ENCODE measurements at regions not wholly inside any gene's neighbourhood (a gene's known extent, or its start where the extent isn't known, plus 50 kb on each side); places are given as distances from the start of the nearest gene placed in this dataset.

DNA sequence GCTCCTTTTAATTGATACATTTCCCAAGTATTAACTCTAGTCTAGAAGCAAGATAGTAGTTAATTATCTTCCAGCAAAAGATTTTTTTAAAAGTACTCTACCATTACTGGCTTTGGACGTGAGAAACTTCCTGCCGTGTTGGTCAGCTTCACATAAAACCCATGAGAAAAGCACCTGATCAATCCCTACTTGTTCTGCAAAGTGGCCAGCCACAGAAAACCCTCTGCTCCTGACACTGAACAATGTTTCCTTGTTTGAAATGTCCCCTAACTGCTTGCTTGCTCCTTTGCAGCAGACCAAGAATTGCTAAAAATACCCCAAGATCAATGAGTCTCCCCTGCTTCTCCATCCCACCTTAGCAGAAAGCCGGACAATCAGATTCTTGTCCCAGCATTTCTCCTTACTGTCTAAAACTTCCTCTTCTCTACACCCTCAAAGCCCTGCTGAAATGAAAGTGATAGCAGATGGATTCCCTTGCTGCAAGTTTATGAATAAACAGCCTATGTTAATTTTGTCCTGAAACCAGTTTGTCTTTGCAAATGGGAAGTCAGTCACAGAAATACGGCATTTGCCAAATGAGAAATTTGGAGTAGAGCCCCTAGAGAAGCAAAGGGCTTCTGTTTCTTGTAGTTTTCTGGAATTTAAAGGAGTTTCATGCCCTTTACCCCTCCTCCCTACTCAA lies 207.1 kb upstream of the ARHGAP20 start:
- TF ChIP-seq KLF10 (tag by site-specific recombination; IDR thresholded peaks at IDR 0.05) = no peak
- no peak for TF ChIP-seq SETDB1 (IDR thresholded peaks at IDR 0.05; ENCODE audit: insufficient read length, low read length)
- TF ChIP-seq, protein P1, sequence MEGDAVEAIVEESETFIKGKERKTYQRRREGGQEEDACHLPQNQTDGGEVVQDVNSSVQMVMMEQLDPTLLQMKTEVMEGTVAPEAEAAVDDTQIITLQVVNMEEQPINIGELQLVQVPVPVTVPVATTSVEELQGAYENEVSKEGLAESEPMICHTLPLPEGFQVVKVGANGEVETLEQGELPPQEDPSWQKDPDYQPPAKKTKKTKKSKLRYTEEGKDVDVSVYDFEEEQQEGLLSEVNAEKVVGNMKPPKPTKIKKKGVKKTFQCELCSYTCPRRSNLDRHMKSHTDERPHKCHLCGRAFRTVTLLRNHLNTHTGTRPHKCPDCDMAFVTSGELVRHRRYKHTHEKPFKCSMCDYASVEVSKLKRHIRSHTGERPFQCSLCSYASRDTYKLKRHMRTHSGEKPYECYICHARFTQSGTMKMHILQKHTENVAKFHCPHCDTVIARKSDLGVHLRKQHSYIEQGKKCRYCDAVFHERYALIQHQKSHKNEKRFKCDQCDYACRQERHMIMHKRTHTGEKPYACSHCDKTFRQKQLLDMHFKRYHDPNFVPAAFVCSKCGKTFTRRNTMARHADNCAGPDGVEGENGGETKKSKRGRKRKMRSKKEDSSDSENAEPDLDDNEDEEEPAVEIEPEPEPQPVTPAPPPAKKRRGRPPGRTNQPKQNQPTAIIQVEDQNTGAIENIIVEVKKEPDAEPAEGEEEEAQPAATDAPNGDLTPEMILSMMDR (tag by site-specific recombination; IDR thresholded peaks at IDR 0.05) = no peak
- TF ChIP-seq, protein P2, sequence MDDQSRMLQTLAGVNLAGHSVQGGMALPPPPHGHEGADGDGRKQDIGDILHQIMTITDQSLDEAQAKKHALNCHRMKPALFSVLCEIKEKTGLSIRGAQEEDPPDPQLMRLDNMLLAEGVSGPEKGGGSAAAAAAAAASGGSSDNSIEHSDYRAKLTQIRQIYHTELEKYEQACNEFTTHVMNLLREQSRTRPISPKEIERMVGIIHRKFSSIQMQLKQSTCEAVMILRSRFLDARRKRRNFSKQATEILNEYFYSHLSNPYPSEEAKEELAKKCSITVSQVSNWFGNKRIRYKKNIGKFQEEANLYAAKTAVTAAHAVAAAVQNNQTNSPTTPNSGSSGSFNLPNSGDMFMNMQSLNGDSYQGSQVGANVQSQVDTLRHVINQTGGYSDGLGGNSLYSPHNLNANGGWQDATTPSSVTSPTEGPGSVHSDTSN (CRISPR knock-in tag; IDR thresholded peaks at IDR 0.05) = no peak
- TF ChIP-seq, protein P3, sequence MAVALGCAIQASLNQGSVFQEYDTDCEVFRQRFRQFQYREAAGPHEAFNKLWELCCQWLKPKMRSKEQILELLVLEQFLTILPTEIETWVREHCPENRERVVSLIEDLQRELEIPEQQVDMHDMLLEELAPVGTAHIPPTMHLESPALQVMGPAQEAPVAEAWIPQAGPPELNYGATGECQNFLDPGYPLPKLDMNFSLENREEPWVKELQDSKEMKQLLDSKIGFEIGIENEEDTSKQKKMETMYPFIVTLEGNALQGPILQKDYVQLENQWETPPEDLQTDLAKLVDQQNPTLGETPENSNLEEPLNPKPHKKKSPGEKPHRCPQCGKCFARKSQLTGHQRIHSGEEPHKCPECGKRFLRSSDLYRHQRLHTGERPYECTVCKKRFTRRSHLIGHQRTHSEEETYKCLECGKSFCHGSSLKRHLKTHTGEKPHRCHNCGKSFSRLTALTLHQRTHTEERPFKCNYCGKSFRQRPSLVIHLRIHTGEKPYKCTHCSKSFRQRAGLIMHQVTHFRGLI (tag by site-specific recombination; IDR thresholded peaks at IDR 0.05) = no peak
- no peak for TF ChIP-seq ZNF548 (tag by site-specific recombination; IDR thresholded peaks at IDR 0.05)
- TF ChIP-seq ZNF19 (tag by site-specific recombination; IDR thresholded peaks at IDR 0.05; ENCODE audit: low read depth) = no peak
- TF ChIP-seq, protein P4, sequence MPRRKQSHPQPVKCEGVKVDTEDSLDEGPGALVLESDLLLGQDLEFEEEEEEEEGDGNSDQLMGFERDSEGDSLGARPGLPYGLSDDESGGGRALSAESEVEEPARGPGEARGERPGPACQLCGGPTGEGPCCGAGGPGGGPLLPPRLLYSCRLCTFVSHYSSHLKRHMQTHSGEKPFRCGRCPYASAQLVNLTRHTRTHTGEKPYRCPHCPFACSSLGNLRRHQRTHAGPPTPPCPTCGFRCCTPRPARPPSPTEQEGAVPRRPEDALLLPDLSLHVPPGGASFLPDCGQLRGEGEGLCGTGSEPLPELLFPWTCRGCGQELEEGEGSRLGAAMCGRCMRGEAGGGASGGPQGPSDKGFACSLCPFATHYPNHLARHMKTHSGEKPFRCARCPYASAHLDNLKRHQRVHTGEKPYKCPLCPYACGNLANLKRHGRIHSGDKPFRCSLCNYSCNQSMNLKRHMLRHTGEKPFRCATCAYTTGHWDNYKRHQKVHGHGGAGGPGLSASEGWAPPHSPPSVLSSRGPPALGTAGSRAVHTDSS (tag by site-specific recombination; IDR thresholded peaks at IDR 0.05) = no peak
- TF ChIP-seq, protein P5, sequence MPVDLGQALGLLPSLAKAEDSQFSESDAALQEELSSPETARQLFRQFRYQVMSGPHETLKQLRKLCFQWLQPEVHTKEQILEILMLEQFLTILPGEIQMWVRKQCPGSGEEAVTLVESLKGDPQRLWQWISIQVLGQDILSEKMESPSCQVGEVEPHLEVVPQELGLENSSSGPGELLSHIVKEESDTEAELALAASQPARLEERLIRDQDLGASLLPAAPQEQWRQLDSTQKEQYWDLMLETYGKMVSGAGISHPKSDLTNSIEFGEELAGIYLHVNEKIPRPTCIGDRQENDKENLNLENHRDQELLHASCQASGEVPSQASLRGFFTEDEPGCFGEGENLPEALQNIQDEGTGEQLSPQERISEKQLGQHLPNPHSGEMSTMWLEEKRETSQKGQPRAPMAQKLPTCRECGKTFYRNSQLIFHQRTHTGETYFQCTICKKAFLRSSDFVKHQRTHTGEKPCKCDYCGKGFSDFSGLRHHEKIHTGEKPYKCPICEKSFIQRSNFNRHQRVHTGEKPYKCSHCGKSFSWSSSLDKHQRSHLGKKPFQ (tag by site-specific recombination; IDR thresholded peaks at IDR 0.05) = no peak
- no peak for TF ChIP-seq ZNF175 (tag by site-specific recombination; IDR thresholded peaks at IDR 0.05)
- no peak for TF ChIP-seq ZNF239 (tag by site-specific recombination; IDR thresholded peaks at IDR 0.05)
- no peak for TF ChIP-seq ZNF24 (tag by site-specific recombination; IDR thresholded peaks at IDR 0.05)
